ENCODE measurements at regions not wholly inside any gene's neighbourhood (a gene's known extent, or its start where the extent isn't known, plus 50 kb on each side); places are given as distances from the start of the nearest gene placed in this dataset.

GRCh38 chr1:56084246-56084645 is 495.1 kb downstream of the PLPP3 start:
- H3K4me1 Mint-ChIP-seq (ENCODE audit: low read depth), result no peaks in the 10 kb centered on the region
- no peaks in the 10 kb centered on the region for H3K27me3 Mint-ChIP-seq (ENCODE audit: low read depth)
- no peak overlapping the region for H3K27ac Mint-ChIP-seq
- H3K4me3 Mint-ChIP-seq, result no peak overlapping the region
- peaks cover 12% of the 10 kb centered on the region for H3K9me3 Mint-ChIP-seq
- H3K36me3 Mint-ChIP-seq (ENCODE audit: low read depth), result no peaks in the 10 kb centered on the region
- DNase-seq (ENCODE audit: low spot score), result no peak

- H3K4me1 Mint-ChIP-seq (ENCODE audit: low read depth), result no peaks in the 10 kb centered on the region
- no peaks in the 10 kb centered on the region for H3K36me3 Mint-ChIP-seq (ENCODE audit: low read depth)
- no peak overlapping the region for H3K27ac Mint-ChIP-seq
- no peak for DNase-seq (ENCODE audit: low spot score)
- H3K27me3 Mint-ChIP-seq (ENCODE audit: low read depth), result no peaks in the 10 kb centered on the region
- H3K4me3 Mint-ChIP-seq, result no peak overlapping the region
- no peaks in the 10 kb centered on the region for H3K9me3 Mint-ChIP-seq
These were observed 497.6 kb downstream of the PLPP3 start for GRCh38 chr1:56081736-56082135.

- no peaks in the 10 kb centered on the region for H3K27me3 Mint-ChIP-seq (ENCODE audit: low read depth)
- H3K9me3 Mint-ChIP-seq, result no peaks in the 10 kb centered on the region
- H3K36me3 Mint-ChIP-seq (ENCODE audit: low read depth), result no peaks in the 10 kb centered on the region
- H3K4me1 Mint-ChIP-seq (ENCODE audit: low read depth), result no peaks in the 10 kb centered on the region
- DNase-seq (ENCODE audit: low spot score), result no peak
- no peak overlapping the region for H3K4me3 Mint-ChIP-seq
- no peak overlapping the region for H3K27ac Mint-ChIP-seq
These were observed 498.2 kb downstream of the PLPP3 start for GRCh38 chr1:56081173-56081572.

- H3K9me3 Mint-ChIP-seq, result no peaks in the 10 kb centered on the region
- H3K4me1 Mint-ChIP-seq (ENCODE audit: low read depth), result no peaks in the 10 kb centered on the region
- no peak overlapping the region for H3K4me3 Mint-ChIP-seq
- DNase-seq (ENCODE audit: low spot score), result no peak
- no peak overlapping the region for H3K27ac Mint-ChIP-seq
- H3K27me3 Mint-ChIP-seq (ENCODE audit: low read depth), result no peaks in the 10 kb centered on the region
- H3K36me3 Mint-ChIP-seq (ENCODE audit: low read depth), result no peaks in the 10 kb centered on the region
These were observed 499.2 kb downstream of the PLPP3 start for GRCh38 chr1:56080123-56080522.

- no peak overlapping the region for H3K27ac Mint-ChIP-seq
- no peaks in the 10 kb centered on the region for H3K27me3 Mint-ChIP-seq (ENCODE audit: low read depth)
- H3K4me1 Mint-ChIP-seq (ENCODE audit: low read depth), result no peaks in the 10 kb centered on the region
- no peak overlapping the region for H3K4me3 Mint-ChIP-seq
- H3K9me3 Mint-ChIP-seq, result no peaks in the 10 kb centered on the region
- no peak for DNase-seq (ENCODE audit: low spot score)
- H3K36me3 Mint-ChIP-seq (ENCODE audit: low read depth), result no peaks in the 10 kb centered on the region
These were observed 500.0 kb downstream of the PLPP3 start for GRCh38 chr1:56079391-56079790.

- no peak overlapping the region for H3K27ac Mint-ChIP-seq
- H3K4me3 Mint-ChIP-seq, result no peak overlapping the region
These were observed 502.2 kb downstream of the PLPP3 start for GRCh38 chr1:56077206-56077605.

GRCh38 chr1:56074007-56074651 is 505.2 kb downstream of the PLPP3 start:
- no peak for DNase-seq (ENCODE audit: low spot score)
- Mint-ChIP-seq H3K4me1 (ENCODE audit: low read depth) (no peaks in the 10 kb centered on the region), H3K27me3 (ENCODE audit: low read depth) (no peaks in the 10 kb centered on the region), H3K36me3 (ENCODE audit: low read depth) (no peaks in the 10 kb centered on the region), H3K9me3 (no peaks in the 10 kb centered on the region), H3K4me3 (no peak overlapping the region), H3K27ac (no peak overlapping the region)

More at GRCh38 chr1:56077206-56077605, 502.2 kb downstream of the PLPP3 start:
- no peak for DNase-seq (ENCODE audit: low spot score)
- Mint-ChIP-seq H3K4me1 (ENCODE audit: low read depth) (no peaks in the 10 kb centered on the region), H3K27me3 (ENCODE audit: low read depth) (no peaks in the 10 kb centered on the region), H3K9me3 (no peaks in the 10 kb centered on the region), H3K36me3 (ENCODE audit: low read depth) (no peaks in the 10 kb centered on the region)

GRCh38 chr1:56073614-56074006 is 505.8 kb downstream of the PLPP3 start:
- Mint-ChIP-seq H3K9me3 (no peaks in the 10 kb centered on the region), H3K4me1 (ENCODE audit: low read depth) (no peaks in the 10 kb centered on the region), H3K4me3 (no peak overlapping the region), H3K27me3 (ENCODE audit: low read depth) (no peaks in the 10 kb centered on the region), H3K27ac (no peak overlapping the region), H3K36me3 (ENCODE audit: low read depth) (no peaks in the 10 kb centered on the region)
- DNase-seq (ENCODE audit: low spot score), result no peak

GRCh38 chr1:56073206-56073605 is 506.2 kb downstream of the PLPP3 start:
- H3K27me3 Mint-ChIP-seq (ENCODE audit: low read depth), result no peaks in the 10 kb centered on the region
- H3K9me3 Mint-ChIP-seq, result no peaks in the 10 kb centered on the region
- no peak overlapping the region for H3K4me3 Mint-ChIP-seq
- no peak for DNase-seq (ENCODE audit: low spot score)
- H3K4me1 Mint-ChIP-seq (ENCODE audit: low read depth), result no peaks in the 10 kb centered on the region
- H3K36me3 Mint-ChIP-seq (ENCODE audit: low read depth), result no peaks in the 10 kb centered on the region
- no peak overlapping the region for H3K27ac Mint-ChIP-seq

GRCh38 chr1:56072310-56072709 is 507.1 kb downstream of the PLPP3 start:
- Mint-ChIP-seq H3K9me3 (no peaks in the 10 kb centered on the region), H3K4me1 (ENCODE audit: low read depth) (no peaks in the 10 kb centered on the region), H3K36me3 (ENCODE audit: low read depth) (no peaks in the 10 kb centered on the region), H3K27me3 (ENCODE audit: low read depth) (no peaks in the 10 kb centered on the region), H3K27ac (no peak overlapping the region), H3K4me3 (no peak overlapping the region)
- no peak for DNase-seq (ENCODE audit: low spot score)

GRCh38 chr1:56071351-56071750 is 508.0 kb downstream of the PLPP3 start:
- Mint-ChIP-seq H3K9me3 (no peaks in the 10 kb centered on the region), H3K4me1 (ENCODE audit: low read depth) (no peaks in the 10 kb centered on the region), H3K27me3 (ENCODE audit: low read depth) (no peaks in the 10 kb centered on the region), H3K36me3 (ENCODE audit: low read depth) (no peaks in the 10 kb centered on the region), H3K4me3 (no peak overlapping the region), H3K27ac (no peak overlapping the region)
- no peak for DNase-seq (ENCODE audit: low spot score)

- H3K9me3 Mint-ChIP-seq, result no peaks in the 10 kb centered on the region
- H3K4me1 Mint-ChIP-seq (ENCODE audit: low read depth), result no peaks in the 10 kb centered on the region
- no peaks in the 10 kb centered on the region for H3K36me3 Mint-ChIP-seq (ENCODE audit: low read depth)
- no peak overlapping the region for H3K27ac Mint-ChIP-seq
- H3K4me3 Mint-ChIP-seq, result no peak overlapping the region
- no peak for DNase-seq (ENCODE audit: low spot score)
- no peaks in the 10 kb centered on the region for H3K27me3 Mint-ChIP-seq (ENCODE audit: low read depth)
These were observed 508.8 kb downstream of the PLPP3 start for GRCh38 chr1:56070601-56071000.

- Mint-ChIP-seq H3K9me3 (no peaks in the 10 kb centered on the region), H3K4me1 (ENCODE audit: low read depth) (no peaks in the 10 kb centered on the region), H3K27me3 (ENCODE audit: low read depth) (no peaks in the 10 kb centered on the region), H3K27ac (no peak overlapping the region), H3K4me3 (no peak overlapping the region), H3K36me3 (ENCODE audit: low read depth) (no peaks in the 10 kb centered on the region)
- no peak for DNase-seq (ENCODE audit: low spot score)
These were observed 509.5 kb downstream of the PLPP3 start for GRCh38 chr1:56069824-56070223.

GRCh38 chr1:56068908-56069307 is 510.5 kb downstream of the PLPP3 start:
- no peaks in the 10 kb centered on the region for H3K36me3 Mint-ChIP-seq (ENCODE audit: low read depth)
- H3K9me3 Mint-ChIP-seq, result no peaks in the 10 kb centered on the region
- H3K27ac Mint-ChIP-seq, result no peak overlapping the region
- no peak overlapping the region for H3K4me3 Mint-ChIP-seq
- no peak for DNase-seq (ENCODE audit: low spot score)
- H3K27me3 Mint-ChIP-seq (ENCODE audit: low read depth), result no peaks in the 10 kb centered on the region
- no peaks in the 10 kb centered on the region for H3K4me1 Mint-ChIP-seq (ENCODE audit: low read depth)

- Mint-ChIP-seq H3K4me1 (ENCODE audit: low read depth) (no peaks in the 10 kb centered on the region), H3K4me3 (no peak overlapping the region), H3K27me3 (ENCODE audit: low read depth) (no peaks in the 10 kb centered on the region), H3K27ac (no peak overlapping the region), H3K36me3 (ENCODE audit: low read depth) (no peaks in the 10 kb centered on the region), H3K9me3 (no peaks in the 10 kb centered on the region)
- no peak for DNase-seq (ENCODE audit: low spot score)
These were observed 511.2 kb downstream of the PLPP3 start for GRCh38 chr1:56068210-56068609.
